GM13976 (cell line): ENCODE measurements at regions not wholly inside any gene's neighbourhood (a gene's known extent, or its start where the extent isn't known, plus 50 kb on each side); places are given as distances from the start of the nearest gene placed in this dataset.

ENCODE experiments used
- DNase-seq: peaks from one replicate; pipeline ENCODE4 v3.0.0; 2012; ENCODE audit warnings: low spot score
- CTCF ChIP-seq: IDR thresholded peaks from 2 replicates; pipeline ENCODE4 v1.5.1; 2012; ENCODE audit warnings: borderline replicate concordance, mild to moderate bottlenecking; ENCODE audit not compliant: insufficient read depth; ENCODE audit errors: extremely low read depth, missing control alignments, control extremely low read depth
- in situ Hi-C: fragments of 300-500 bp; cut with MboI; formaldehyde crosslinking; loops from one replicate; pipeline ENCODE4 v1.12.0; 2022; ENCODE audit warnings: low sequenced_read_pairs, mixed read lengths, inconsistent platforms; ENCODE audit not compliant: unreplicated experiment

GRCh38 chr15:29570121-29570947 is 251.9 kb downstream of the TJP1 start:
- no peak for DNase-seq
- TF ChIP-seq CTCF, result no peak
- in situ Hi-C loops, result no loop called here

- in situ Hi-C loops, result no loop called here
- TF ChIP-seq CTCF, result no peak
- no peak for DNase-seq
Measured at GRCh38 chr15:29569533-29570092, 252.7 kb downstream of the TJP1 start.

- no peak for DNase-seq
- in situ Hi-C loops, result no loop called here
Measured at GRCh38 chr15:29568840-29569532, 253.3 kb downstream of the TJP1 start.

GRCh38 chr15:29567336-29567735 is 254.9 kb downstream of the TJP1 start:
- TF ChIP-seq CTCF, result no peak
- in situ Hi-C loops, result no loop called here
- DNase-seq, result no peak

More at GRCh38 chr15:29568840-29569532, 253.3 kb downstream of the TJP1 start:
- TF ChIP-seq CTCF, result no peak

GRCh38 chr15:29566914-29567313 is 255.4 kb downstream of the TJP1 start:
- no peak for DNase-seq
- in situ Hi-C loops, result no loop called here
- TF ChIP-seq CTCF, result no peak

- no peak for DNase-seq
- in situ Hi-C loops, result no loop called here
- no peak for TF ChIP-seq CTCF
Measured at GRCh38 chr15:29563112-29563511, 259.2 kb downstream of the TJP1 start.
